Activated CD4-positive, alpha-beta memory T cell treated with anti-CD3 and anti-CD28 coated beads for 36 hours (primary cell): ENCODE measurements at regions not wholly inside any gene's neighbourhood (a gene's known extent, or its start where the extent isn't known, plus 50 kb on each side); places are given as distances from the start of the nearest gene placed in this dataset.

ENCODE experiments used
- CTCF ChIA-PET: fragments of 350-600 bp; sonication (Branson Sonifier 250); formaldehyde crosslinking; loops from one replicate; lab custom pipeline; 2021; ENCODE audit warnings: antibody characterized with exemption, inconsistent platforms; lab: Charles Lee
- POLR2A ChIA-PET: fragments of 350-600 bp; sonication (Branson Sonifier 250); formaldehyde crosslinking; loops from one replicate; lab custom pipeline; 2021; ENCODE audit warnings: antibody characterized with exemption; lab: Charles Lee
- DNase-seq: peaks from one replicate; pipeline ENCODE4 v3.0.0-alpha.2; 2020
- H3K27ac Mint-ChIP-seq: one replicate; pipeline ENCODE4 v1.8.0; 2021; ENCODE audit warnings: mixed read lengths
- H3K27me3 Mint-ChIP-seq: one replicate; pipeline ENCODE4 v1.8.0; 2021; ENCODE audit warnings: mixed read lengths
- H3K36me3 Mint-ChIP-seq: one replicate; pipeline ENCODE4 v1.8.0; 2021; ENCODE audit warnings: mixed read lengths
- H3K4me1 Mint-ChIP-seq: one replicate; pipeline ENCODE4 v1.8.0; 2021; ENCODE audit warnings: low read depth, mixed read lengths
- H3K4me3 Mint-ChIP-seq: one replicate; pipeline ENCODE4 v1.8.0; 2021; ENCODE audit warnings: mild to moderate bottlenecking, mixed read lengths
- H3K9me3 Mint-ChIP-seq: one replicate; pipeline ENCODE4 v1.8.0; 2021; ENCODE audit warnings: mixed read lengths
- intact Hi-C: fragments of 100-400 bp; cut with micrococcal nuclease; formaldehyde crosslinking; loops from one replicate; pipeline ENCODE4 v1.15.1; 2023

GRCh38 chr12:46507766-46508165, 135.2 kb upstream of the SLC38A2 start:
- CTCF ChIA-PET, result no interaction called here
- DNase-seq, result no peak
- Mint-ChIP-seq H3K9me3 (peaks cover 59% of the 10 kb centered on the region), H3K4me1 (peaks cover 5% of the 10 kb centered on the region), H3K4me3 (no peak overlapping the region), H3K27ac (no peak overlapping the region), H3K27me3 (no peaks in the 10 kb centered on the region), H3K36me3 (peaks cover 20% of the 10 kb centered on the region)
- intact Hi-C loops, result no loop called here
- POLR2A ChIA-PET, result no interaction called here

GRCh38 chr12:46506961-46507360, 134.4 kb upstream of the SLC38A2 start:
- H3K4me3 Mint-ChIP-seq, result no peak overlapping the region
- H3K9me3 Mint-ChIP-seq, result peaks cover 66% of the 10 kb centered on the region
- DNase-seq, result no peak
- ChIA-PET CTCF (no interaction called here), POLR2A (no interaction called here)
- H3K36me3 Mint-ChIP-seq, result peaks cover 20% of the 10 kb centered on the region
- H3K27me3 Mint-ChIP-seq, result no peaks in the 10 kb centered on the region
- intact Hi-C loops, result no loop called here
- no peak overlapping the region for H3K27ac Mint-ChIP-seq
- H3K4me1 Mint-ChIP-seq, result peaks cover 5% of the 10 kb centered on the region

GRCh38 chr12:46506198-46506597, 133.6 kb upstream of the SLC38A2 start:
- POLR2A ChIA-PET, result no interaction called here

GRCh38 chr12:46504494-46504893, 131.9 kb upstream of the SLC38A2 start:
- no peak overlapping the region for H3K27ac Mint-ChIP-seq
- intact Hi-C loops, result no loop called here
- ChIA-PET POLR2A (no interaction called here), CTCF (no interaction called here)
- peaks cover 5% of the 10 kb centered on the region for H3K4me1 Mint-ChIP-seq
- H3K4me3 Mint-ChIP-seq, result no peak overlapping the region
- DNase-seq, result no peak
- H3K27me3 Mint-ChIP-seq, result no peaks in the 10 kb centered on the region
- peaks cover 16% of the 10 kb centered on the region for H3K36me3 Mint-ChIP-seq
- H3K9me3 Mint-ChIP-seq, result peaks cover 63% of the 10 kb centered on the region

More at GRCh38 chr12:46506198-46506597, 133.6 kb upstream of the SLC38A2 start:
- Mint-ChIP-seq H3K36me3 (peaks cover 18% of the 10 kb centered on the region), H3K27ac (no peak overlapping the region), H3K4me3 (no peak overlapping the region), H3K4me1 (peaks cover 5% of the 10 kb centered on the region), H3K27me3 (no peaks in the 10 kb centered on the region), H3K9me3 (peaks cover 68% of the 10 kb centered on the region)
- CTCF ChIA-PET, result no interaction called here
- DNase-seq, result no peak
- intact Hi-C loops, result no loop called here

- H3K27me3 Mint-ChIP-seq, result no peaks in the 10 kb centered on the region
- peaks cover 16% of the 10 kb centered on the region for H3K36me3 Mint-ChIP-seq
- ChIA-PET POLR2A (no interaction called here), CTCF (no interaction called here)
- no peak overlapping the region for H3K27ac Mint-ChIP-seq
- no peak for DNase-seq
- H3K4me1 Mint-ChIP-seq, result peaks cover 5% of the 10 kb centered on the region
- intact Hi-C loops, result no loop called here
- peaks cover 63% of the 10 kb centered on the region for H3K9me3 Mint-ChIP-seq
- H3K4me3 Mint-ChIP-seq, result no peak overlapping the region
Measured at GRCh38 chr12:46503637-46504175, 131.1 kb upstream of the SLC38A2 start.

- Mint-ChIP-seq H3K4me3 (no peak overlapping the region), H3K9me3 (peaks cover 41% of the 10 kb centered on the region), H3K27ac (no peak overlapping the region), H3K36me3 (peaks cover 6% of the 10 kb centered on the region), H3K27me3 (no peaks in the 10 kb centered on the region), H3K4me1 (no peaks in the 10 kb centered on the region)
- ChIA-PET POLR2A (no interaction called here), CTCF (no interaction called here)
- no peak for DNase-seq
- intact Hi-C loops, result no loop called here
Measured at GRCh38 chr12:46500673-46501072, 128.1 kb upstream of the SLC38A2 start.

- Mint-ChIP-seq H3K9me3 (peaks cover 33% of the 10 kb centered on the region), H3K27me3 (no peaks in the 10 kb centered on the region), H3K4me1 (no peaks in the 10 kb centered on the region), H3K36me3 (no peaks in the 10 kb centered on the region), H3K4me3 (no peak overlapping the region), H3K27ac (no peak overlapping the region)
- CTCF ChIA-PET, result no interaction called here
- no peak for DNase-seq
- intact Hi-C loops, result no loop called here
- POLR2A ChIA-PET, result no interaction called here
Measured at GRCh38 chr12:46499901-46500300, 127.3 kb upstream of the SLC38A2 start.

GRCh38 chr12:46499226-46499625, 126.7 kb upstream of the SLC38A2 start:
- POLR2A ChIA-PET, result no interaction called here
- DNase-seq, result no peak
- Mint-ChIP-seq H3K4me1 (no peaks in the 10 kb centered on the region), H3K27me3 (no peaks in the 10 kb centered on the region), H3K4me3 (no peak overlapping the region), H3K36me3 (no peaks in the 10 kb centered on the region), H3K27ac (no peak overlapping the region), H3K9me3 (peaks cover 30% of the 10 kb centered on the region)
- CTCF ChIA-PET, result no interaction called here
- intact Hi-C loops, result no loop called here

- DNase-seq, result no peak
- no peaks in the 10 kb centered on the region for H3K36me3 Mint-ChIP-seq
- H3K27me3 Mint-ChIP-seq, result no peaks in the 10 kb centered on the region
- intact Hi-C loops, result no loop called here
- ChIA-PET CTCF (no interaction called here), POLR2A (no interaction called here)
- no peaks in the 10 kb centered on the region for H3K4me1 Mint-ChIP-seq
- no peak overlapping the region for H3K4me3 Mint-ChIP-seq
- H3K9me3 Mint-ChIP-seq, result peaks cover 20% of the 10 kb centered on the region
- no peak overlapping the region for H3K27ac Mint-ChIP-seq
Measured at GRCh38 chr12:46497739-46498138, 125.2 kb upstream of the SLC38A2 start.

GRCh38 chr12:46494424-46494823, 121.9 kb upstream of the SLC38A2 start:
- H3K27me3 Mint-ChIP-seq, result no peaks in the 10 kb centered on the region
- no peak overlapping the region for H3K27ac Mint-ChIP-seq
- H3K9me3 Mint-ChIP-seq, result no peaks in the 10 kb centered on the region
- no peak overlapping the region for H3K4me3 Mint-ChIP-seq
- intact Hi-C loops, result no loop called here
- H3K4me1 Mint-ChIP-seq, result no peaks in the 10 kb centered on the region
- DNase-seq, result no peak
- ChIA-PET CTCF (no interaction called here), POLR2A (no interaction called here)
- no peaks in the 10 kb centered on the region for H3K36me3 Mint-ChIP-seq

GRCh38 chr12:46493834-46494181, 121.2 kb upstream of the SLC38A2 start:
- H3K27me3 Mint-ChIP-seq, result no peaks in the 10 kb centered on the region
- no peak overlapping the region for H3K4me3 Mint-ChIP-seq
- CTCF ChIA-PET, result no interaction called here
- no peak overlapping the region for H3K27ac Mint-ChIP-seq
- DNase-seq, result no peak
- H3K4me1 Mint-ChIP-seq, result no peaks in the 10 kb centered on the region
- H3K9me3 Mint-ChIP-seq, result no peaks in the 10 kb centered on the region
- POLR2A ChIA-PET, result no interaction called here
- intact Hi-C loops, result no loop called here
- no peaks in the 10 kb centered on the region for H3K36me3 Mint-ChIP-seq

- Mint-ChIP-seq H3K36me3 (no peaks in the 10 kb centered on the region), H3K9me3 (no peaks in the 10 kb centered on the region), H3K4me3 (no peak overlapping the region), H3K27me3 (no peaks in the 10 kb centered on the region), H3K4me1 (no peaks in the 10 kb centered on the region), H3K27ac (no peak overlapping the region)
- ChIA-PET CTCF (no interaction called here), POLR2A (no interaction called here)
- intact Hi-C loops, result no loop called here
- no peak for DNase-seq
Measured at GRCh38 chr12:46493150-46493833, 120.7 kb upstream of the SLC38A2 start.

GRCh38 chr12:46492471-46493085, 120.0 kb upstream of the SLC38A2 start:
- ChIA-PET POLR2A (no interaction called here), CTCF (no interaction called here)
- intact Hi-C loops, result no loop called here
- DNase-seq, result no peak
- H3K4me1 Mint-ChIP-seq, result no peaks in the 10 kb centered on the region
- no peaks in the 10 kb centered on the region for H3K36me3 Mint-ChIP-seq
- no peak overlapping the region for H3K27ac Mint-ChIP-seq
- no peaks in the 10 kb centered on the region for H3K27me3 Mint-ChIP-seq
- no peak overlapping the region for H3K4me3 Mint-ChIP-seq
- no peaks in the 10 kb centered on the region for H3K9me3 Mint-ChIP-seq
